Astrocyte (in vitro differentiated cells and primary cell): ENCODE measurements at regions not wholly inside any gene's neighbourhood (a gene's known extent, or its start where the extent isn't known, plus 50 kb on each side); places are given as distances from the start of the nearest gene placed in this dataset.

ENCODE experiments used
- CTCF ChIP-seq: IDR thresholded peaks from 2 replicates; pipeline ENCODE4 v1.5.1; 2011; ENCODE audit warnings: low read depth, mild to moderate bottlenecking, inconsistent platforms, low read length, moderate library complexity; ENCODE audit not compliant: insufficient read depth
- EZH2 ChIP-seq: IDR thresholded peaks from 2 replicates; pipeline ENCODE4 v1.6.1; 2012; ENCODE audit warnings: mild to moderate bottlenecking, low read length, inconsistent platforms; ENCODE audit not compliant: insufficient read depth

- no peak for TF ChIP-seq EZH2
- no peak for TF ChIP-seq CTCF
These were observed 438.4 kb downstream of the OCA2 start for GRCh38 chr15:27660676-27661075.
